ENCODE measurements at regions not wholly inside any gene's neighbourhood (a gene's known extent, or its start where the extent isn't known, plus 50 kb on each side); places are given as distances from the start of the nearest gene placed in this dataset.

DNA sequence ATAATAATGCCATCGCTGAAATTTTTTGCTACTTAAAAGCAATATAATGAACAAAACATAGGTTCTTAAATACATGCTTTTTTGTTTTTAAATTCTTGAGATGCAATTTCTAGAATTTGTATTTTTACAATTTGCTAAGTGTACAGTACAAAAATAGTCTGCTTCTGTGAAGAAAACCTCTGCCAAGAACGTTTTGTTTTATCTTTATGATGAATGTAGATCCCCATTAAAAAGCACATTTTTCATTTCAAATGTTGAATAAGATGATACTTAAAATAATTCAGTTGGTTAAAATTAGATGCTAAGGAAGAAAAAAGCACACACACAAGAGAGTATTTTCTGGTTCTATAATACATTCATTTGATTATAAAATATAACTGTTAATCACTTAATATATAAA lies 1358.5 kb upstream of the CITED2 start:
- H3K27ac ChIP-seq (replicated peaks): no peak overlapping the region
- H3K4me3 ChIP-seq: no peak overlapping the region
- DNase-seq: no peak
- H3K27me3 ChIP-seq (ENCODE audit: low read depth): no peaks in the 10 kb centered on the region
- TF ChIP-seq, protein P1, sequence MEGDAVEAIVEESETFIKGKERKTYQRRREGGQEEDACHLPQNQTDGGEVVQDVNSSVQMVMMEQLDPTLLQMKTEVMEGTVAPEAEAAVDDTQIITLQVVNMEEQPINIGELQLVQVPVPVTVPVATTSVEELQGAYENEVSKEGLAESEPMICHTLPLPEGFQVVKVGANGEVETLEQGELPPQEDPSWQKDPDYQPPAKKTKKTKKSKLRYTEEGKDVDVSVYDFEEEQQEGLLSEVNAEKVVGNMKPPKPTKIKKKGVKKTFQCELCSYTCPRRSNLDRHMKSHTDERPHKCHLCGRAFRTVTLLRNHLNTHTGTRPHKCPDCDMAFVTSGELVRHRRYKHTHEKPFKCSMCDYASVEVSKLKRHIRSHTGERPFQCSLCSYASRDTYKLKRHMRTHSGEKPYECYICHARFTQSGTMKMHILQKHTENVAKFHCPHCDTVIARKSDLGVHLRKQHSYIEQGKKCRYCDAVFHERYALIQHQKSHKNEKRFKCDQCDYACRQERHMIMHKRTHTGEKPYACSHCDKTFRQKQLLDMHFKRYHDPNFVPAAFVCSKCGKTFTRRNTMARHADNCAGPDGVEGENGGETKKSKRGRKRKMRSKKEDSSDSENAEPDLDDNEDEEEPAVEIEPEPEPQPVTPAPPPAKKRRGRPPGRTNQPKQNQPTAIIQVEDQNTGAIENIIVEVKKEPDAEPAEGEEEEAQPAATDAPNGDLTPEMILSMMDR (IDR thresholded peaks at IDR 0.05; ENCODE audit: borderline replicate concordance): no peak
- H3K9me3 ChIP-seq (replicated peaks): no peaks in the 10 kb centered on the region
- no peaks in the 10 kb centered on the region for H3K36me3 ChIP-seq
- intact Hi-C loops (cut with micrococcal nuclease): no loop called here
- H3K4me1 ChIP-seq: no peaks in the 10 kb centered on the region

DNA sequence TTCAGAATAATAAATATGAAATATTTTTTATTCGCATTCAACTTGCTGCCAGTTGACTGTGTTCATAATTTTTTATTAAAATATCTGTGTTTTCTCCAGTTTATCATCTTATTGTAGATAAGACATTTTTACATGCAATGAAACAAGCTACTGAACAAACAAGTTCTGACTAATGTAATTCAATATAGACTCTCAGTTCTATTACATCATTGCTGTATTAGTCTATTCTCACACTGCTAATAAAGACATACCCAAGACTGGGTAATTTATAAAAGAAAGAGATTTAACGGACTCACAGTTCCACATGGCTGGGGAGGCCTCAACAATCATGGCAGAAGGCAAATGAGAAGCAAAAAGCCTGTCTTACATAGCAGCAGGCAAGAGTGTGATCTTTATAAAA lies 1357.7 kb upstream of the CITED2 start:
- Histone ChIP-seq H3K4me3 (no peak overlapping the region), H3K4me1 (no peaks in the 10 kb centered on the region), H3K27ac (replicated peaks) (no peak overlapping the region), H3K9me3 (replicated peaks) (no peaks in the 10 kb centered on the region), H3K27me3 (ENCODE audit: low read depth) (no peaks in the 10 kb centered on the region), H3K36me3 (no peaks in the 10 kb centered on the region)
- no peak for DNase-seq
- TF ChIP-seq, protein P1 (IDR thresholded peaks at IDR 0.05; ENCODE audit: borderline replicate concordance): no peak
- intact Hi-C loops (cut with micrococcal nuclease): no loop called here

DNA sequence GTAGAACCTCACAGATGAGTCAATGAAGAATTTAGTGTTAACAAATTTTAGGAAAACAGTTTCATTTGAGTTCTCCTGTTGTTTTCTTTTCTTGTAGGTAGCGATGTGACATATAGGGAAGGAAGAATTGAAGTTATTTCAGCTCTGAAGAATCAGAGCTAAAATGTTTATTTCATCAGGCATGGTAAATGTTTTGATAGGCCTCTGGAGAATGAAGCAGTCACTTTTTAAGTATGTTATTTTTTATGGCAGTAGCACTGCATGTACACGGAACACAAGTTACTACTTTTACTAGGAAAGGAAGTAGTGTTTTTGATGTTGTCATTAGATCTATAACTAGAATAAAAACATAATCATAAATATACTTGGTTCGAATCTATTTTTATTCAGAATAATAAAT lies 1357.3 kb upstream of the CITED2 start:
- no peak for DNase-seq
- intact Hi-C loops (cut with micrococcal nuclease): no loop called here
- Histone ChIP-seq H3K27me3 (ENCODE audit: low read depth) (no peaks in the 10 kb centered on the region), H3K9me3 (replicated peaks) (no peaks in the 10 kb centered on the region), H3K27ac (replicated peaks) (no peak overlapping the region), H3K4me3 (no peak overlapping the region), H3K4me1 (no peaks in the 10 kb centered on the region), H3K36me3 (no peaks in the 10 kb centered on the region)
- TF ChIP-seq, protein P1 (IDR thresholded peaks at IDR 0.05; ENCODE audit: borderline replicate concordance): no peak

DNA sequence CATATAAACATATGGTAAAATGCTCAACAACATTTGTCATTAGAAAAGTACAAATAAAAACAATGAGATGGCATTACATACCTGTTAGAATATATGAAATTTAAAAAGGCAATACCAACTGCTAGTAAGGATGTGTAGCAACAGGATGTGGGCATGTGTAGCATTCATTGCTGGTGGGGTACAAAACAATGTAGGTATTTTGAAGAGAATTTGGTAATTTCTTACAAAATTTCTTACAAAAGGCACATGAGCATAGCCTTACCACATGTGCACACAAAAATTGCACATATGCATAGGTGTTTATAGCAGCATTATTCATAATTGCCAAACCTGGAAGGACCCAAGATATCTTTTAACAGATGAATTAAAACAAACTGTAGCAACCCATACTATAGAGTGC lies 1355.1 kb upstream of the CITED2 start:
- no peak overlapping the region for H3K27ac ChIP-seq (replicated peaks)
- H3K27me3 ChIP-seq (ENCODE audit: low read depth): no peaks in the 10 kb centered on the region
- intact Hi-C loops (cut with micrococcal nuclease): no loop called here
- no peaks in the 10 kb centered on the region for H3K36me3 ChIP-seq
- no peaks in the 10 kb centered on the region for H3K4me1 ChIP-seq
- TF ChIP-seq, protein P1 (IDR thresholded peaks at IDR 0.05; ENCODE audit: borderline replicate concordance): no peak
- no peak overlapping the region for H3K4me3 ChIP-seq
- no peak for DNase-seq
- peaks cover 3% of the 10 kb centered on the region for H3K9me3 ChIP-seq (replicated peaks)

DNA sequence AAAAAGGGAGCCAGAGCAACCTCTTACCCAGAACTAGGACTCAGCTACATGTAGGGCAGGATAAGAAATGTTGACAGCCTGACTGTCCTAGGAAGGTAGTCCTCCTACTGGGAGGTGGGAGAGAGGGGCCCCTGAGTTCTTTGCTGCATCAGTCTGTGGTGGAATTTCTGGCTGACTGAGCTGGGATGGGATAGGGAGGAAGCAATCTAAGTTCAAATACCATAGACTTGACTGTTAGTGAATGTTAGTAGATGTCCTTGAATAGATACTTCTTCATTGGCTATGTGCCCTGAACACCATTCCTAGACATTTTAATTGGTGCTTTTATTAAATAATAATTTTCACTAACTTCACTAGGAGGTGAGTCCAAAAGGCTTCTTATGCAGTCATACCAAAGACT lies 1343.6 kb upstream of the CITED2 start:
- TF ChIP-seq, protein P1 (IDR thresholded peaks at IDR 0.05; ENCODE audit: borderline replicate concordance): no peak
- Histone ChIP-seq H3K4me1 (no peaks in the 10 kb centered on the region), H3K36me3 (no peaks in the 10 kb centered on the region), H3K9me3 (replicated peaks) (peaks cover 22% of the 10 kb centered on the region), H3K4me3 (no peak overlapping the region), H3K27ac (replicated peaks) (no peak overlapping the region), H3K27me3 (ENCODE audit: low read depth) (no peaks in the 10 kb centered on the region)
- no peak for DNase-seq
- intact Hi-C loops (cut with micrococcal nuclease): no loop called here

DNA sequence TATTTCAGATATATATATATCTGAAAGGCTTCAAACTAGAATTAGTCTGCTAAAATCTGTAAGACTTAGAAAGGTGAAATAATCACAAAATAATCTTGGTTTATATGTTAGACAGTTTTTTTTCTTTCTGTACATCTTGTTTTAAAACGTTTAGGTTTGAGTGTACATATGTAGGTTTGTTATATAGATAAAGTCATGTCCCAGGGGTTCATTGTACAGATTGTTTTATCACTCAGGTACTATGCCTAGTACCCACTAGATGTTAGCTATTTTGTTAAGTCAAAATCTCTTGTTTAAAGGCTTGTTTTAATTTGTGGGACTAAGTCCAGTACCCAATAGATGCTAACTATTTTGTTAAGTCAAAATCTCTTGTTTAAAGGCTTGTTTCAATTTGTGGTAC lies 1339.0 kb upstream of the CITED2 start:
- intact Hi-C loops (cut with micrococcal nuclease): no loop called here
- no peaks in the 10 kb centered on the region for H3K36me3 ChIP-seq
- no peaks in the 10 kb centered on the region for H3K27me3 ChIP-seq (ENCODE audit: low read depth)
- TF ChIP-seq, protein P1 (IDR thresholded peaks at IDR 0.05; ENCODE audit: borderline replicate concordance): no peak
- peaks cover 22% of the 10 kb centered on the region for H3K9me3 ChIP-seq (replicated peaks)
- no peak overlapping the region for H3K4me3 ChIP-seq
- no peak for DNase-seq
- no peaks in the 10 kb centered on the region for H3K4me1 ChIP-seq
- H3K27ac ChIP-seq (replicated peaks): no peak overlapping the region
